NK-92 (cell line): ENCODE measurements at regions not wholly inside any gene's neighbourhood (a gene's known extent, or its start where the extent isn't known, plus 50 kb on each side); places are given as distances from the start of the nearest gene placed in this dataset.
"Not testable (repeated sequence)": the region's sequence is repeated elsewhere in the genome, so short reads cannot be mapped to it uniquely, and the experiment has no call there.

Source experiments
- DNase-seq: peaks from one replicate; lab custom pipeline; 2025; ENCODE audit not compliant: unreplicated experiment; lab: John Stamatoyannopoulos, UW

DNA sequence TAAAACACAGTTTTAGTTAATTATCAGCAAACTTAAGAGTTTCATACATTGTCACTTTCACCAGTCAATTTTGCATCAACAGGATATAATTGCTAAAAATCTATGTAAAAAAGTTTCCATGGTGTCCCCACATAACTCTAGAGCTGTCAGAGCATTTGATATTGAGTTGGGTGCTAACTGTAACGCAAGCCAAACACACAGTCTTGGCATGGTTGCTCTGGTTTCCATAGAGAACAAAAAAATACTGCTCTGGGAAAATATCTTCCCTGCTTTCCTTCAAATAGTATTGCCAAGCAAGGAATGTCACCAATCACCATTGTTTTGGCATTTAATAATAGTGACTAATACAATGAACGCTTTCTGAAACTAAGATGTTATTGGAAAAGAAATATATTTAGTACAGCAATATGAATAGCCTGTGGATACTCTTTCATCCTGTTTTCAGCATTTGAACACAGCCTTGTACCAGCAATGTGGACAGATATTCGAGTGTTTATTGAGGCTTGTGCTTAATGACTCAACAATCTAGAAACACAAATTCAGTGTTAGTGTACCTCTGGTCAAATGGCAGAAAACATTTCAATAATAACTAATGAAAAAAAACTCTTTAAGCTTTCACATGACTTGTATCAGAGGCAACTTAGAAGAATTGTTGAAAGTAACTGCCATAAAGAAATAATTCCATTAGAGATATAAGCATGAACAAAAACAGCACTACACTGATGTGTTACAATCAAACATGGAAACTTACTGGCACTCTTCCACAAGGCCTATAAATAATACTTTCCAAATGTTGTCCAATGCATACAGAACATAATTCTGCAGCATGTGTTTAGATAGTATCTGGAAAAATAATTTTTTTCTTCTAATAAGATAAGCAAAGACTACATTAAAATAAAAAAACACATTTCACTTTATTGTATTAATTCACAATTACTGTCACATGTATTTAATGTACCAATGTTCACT, 1469.5 kb upstream of the CELF2 start:
- no peak for DNase-seq

- no peak for DNase-seq
Observed at GRCh38 chr10:9550810-9551209, 1466.9 kb upstream of the CELF2 start.

- DNase-seq = no peak
Observed at GRCh38 chr10:9554321-9554720, 1463.4 kb upstream of the CELF2 start.

DNA sequence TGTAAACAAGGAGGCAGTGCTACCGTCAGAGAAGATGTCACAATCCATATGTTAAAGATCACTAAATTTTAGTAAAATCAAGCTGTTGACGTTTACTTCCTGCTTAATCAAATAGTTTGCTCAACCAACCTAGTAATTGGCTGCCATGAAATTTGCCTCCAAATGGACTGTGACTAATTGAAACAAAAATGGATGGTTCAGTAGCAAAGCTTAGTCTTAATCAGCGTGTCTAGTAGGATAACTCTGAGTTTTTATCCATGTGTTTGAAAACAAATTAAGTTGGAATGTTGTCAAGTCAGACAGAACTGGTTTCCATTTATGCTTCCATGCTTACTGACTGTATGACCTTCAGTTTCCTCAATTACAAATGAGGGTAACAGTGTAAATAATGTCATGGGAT, 1456.7 kb upstream of the CELF2 start:
- DNase-seq = no peak

GRCh38 chr10:9561821-9562505, 1455.7 kb upstream of the CELF2 start:
- no peak for DNase-seq

DNA sequence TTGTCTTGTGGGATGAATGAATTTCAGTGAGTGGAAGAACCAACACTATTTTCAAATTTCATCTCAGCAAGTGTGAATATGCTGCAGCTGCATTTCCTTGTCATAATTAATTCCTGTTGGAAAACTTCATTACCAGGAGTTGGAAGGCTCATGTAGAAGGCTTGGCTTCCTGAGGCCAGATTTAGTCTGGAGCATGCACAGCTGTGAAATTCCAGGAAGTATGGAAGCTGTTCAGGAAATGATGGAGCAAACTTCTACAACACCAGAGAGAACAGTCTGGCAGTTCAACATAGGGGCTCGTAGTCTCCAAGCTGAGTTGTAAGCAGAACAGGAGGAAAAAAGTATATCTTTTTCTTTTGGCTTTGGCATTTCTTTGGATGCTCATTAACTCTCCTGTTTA, 1439.9 kb upstream of the CELF2 start:
- no peak for DNase-seq

DNA sequence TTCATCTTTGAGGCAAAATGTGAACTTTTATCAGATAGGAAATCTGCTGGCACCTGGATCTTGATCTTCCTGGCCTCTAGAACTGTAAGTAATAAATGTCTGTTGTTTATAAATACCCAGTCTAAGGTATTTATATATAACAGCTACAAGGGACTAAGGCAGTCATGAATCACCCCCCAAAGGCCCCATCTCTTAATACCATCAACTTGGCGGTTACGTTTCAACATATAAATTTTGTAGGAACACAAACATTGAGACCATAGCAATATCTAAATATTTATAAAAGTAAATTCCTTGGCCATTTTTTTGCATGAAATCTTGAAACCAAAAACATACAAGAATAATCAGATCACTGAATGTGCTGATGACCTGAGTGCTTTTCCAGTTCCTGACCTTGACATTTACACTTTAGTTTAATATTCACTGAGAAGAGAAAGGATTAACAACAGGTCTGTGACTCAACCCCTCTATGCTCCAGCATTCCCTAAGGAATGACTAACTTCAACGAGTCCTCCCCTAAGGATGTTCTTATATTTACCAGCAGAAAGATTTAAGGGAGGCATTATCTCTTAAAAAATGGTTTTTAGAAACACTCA, 1438.5 kb upstream of the CELF2 start:
- no peak for DNase-seq

- not testable (repeated sequence) for DNase-seq
Observed at GRCh38 chr10:9582803-9583202, 1434.9 kb upstream of the CELF2 start.

DNA sequence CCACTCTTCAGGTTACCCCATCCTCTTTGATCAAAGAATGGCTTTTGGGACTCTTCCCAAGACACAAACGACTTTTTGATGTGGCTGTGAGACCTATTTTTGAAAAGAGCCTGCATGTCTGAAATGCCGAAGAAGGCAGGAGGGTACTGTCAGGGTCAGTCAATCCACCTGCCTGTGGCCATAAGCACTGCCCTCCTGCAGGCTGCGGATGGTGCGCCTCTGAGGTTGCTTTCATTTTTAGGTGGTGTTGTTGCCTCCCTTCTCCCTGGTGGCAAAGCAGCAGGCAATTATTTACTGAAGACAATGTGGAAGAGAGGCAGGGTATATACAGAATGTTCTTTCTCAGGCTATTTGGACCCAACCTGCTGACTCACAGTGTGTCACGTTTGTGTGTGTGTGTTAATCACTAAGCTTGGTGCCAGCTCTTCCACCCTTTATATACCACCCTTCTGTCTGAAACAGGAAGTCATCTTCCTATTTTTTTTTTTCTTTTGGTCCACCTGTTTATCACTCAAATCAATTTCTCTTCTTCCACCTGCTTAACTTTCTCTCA, 1421.2 kb upstream of the CELF2 start:
- no peak for DNase-seq

GRCh38 chr10:9602998-9603397, 1414.7 kb upstream of the CELF2 start:
- no peak for DNase-seq

- no peak for DNase-seq
Observed at GRCh38 chr10:9603972-9604371, 1413.7 kb upstream of the CELF2 start.

GRCh38 chr10:9605231-9605630, 1412.4 kb upstream of the CELF2 start:
- DNase-seq = no peak

GRCh38 chr10:9608602-9609001, 1409.1 kb upstream of the CELF2 start:
- no peak for DNase-seq

GRCh38 chr10:9613338-9614075, 1404.2 kb upstream of the CELF2 start:
- no peak for DNase-seq

DNA sequence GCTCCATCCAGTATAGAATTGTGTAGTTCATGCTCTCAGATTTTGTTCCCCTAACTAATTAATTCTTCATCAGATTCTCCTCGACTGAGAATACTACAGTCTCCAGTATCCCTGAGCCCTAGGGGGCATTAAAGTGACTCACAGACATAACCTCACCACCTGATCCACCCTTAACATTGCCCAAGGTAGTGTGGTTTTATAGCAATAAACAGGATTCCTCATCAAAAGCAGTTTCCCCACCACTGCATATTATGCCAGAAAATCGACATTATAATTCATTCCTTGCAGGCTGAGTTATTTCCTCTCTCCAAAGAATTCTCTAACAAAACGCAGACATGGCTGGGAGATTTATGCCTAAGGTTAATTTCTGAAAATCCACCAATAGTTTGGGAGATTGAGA, 1402.5 kb upstream of the CELF2 start:
- no peak for DNase-seq

GRCh38 chr10:9621216-9621615, 1396.5 kb upstream of the CELF2 start:
- DNase-seq = no peak

GRCh38 chr10:9625304-9625703, 1392.4 kb upstream of the CELF2 start:
- no peak for DNase-seq

DNA sequence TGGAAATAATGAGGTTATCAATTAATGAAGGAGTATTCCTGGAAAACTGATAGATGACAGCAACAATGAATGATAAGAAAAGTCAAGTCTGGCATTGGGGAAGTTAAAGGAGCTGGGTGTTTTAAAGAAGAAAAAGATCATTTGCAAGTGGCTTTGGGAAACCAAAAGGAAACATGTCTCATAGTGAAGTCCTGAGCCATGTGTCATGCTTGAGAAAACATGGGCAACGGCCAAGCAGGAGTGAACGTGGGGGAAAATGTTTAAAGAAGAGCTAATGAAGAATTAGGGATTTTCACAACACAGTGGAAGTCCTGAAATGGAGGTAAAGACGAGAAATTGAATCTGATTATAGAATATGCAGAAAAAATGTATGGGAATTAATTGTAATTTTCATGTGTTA, 1383.2 kb upstream of the CELF2 start:
- DNase-seq = no peak

DNA sequence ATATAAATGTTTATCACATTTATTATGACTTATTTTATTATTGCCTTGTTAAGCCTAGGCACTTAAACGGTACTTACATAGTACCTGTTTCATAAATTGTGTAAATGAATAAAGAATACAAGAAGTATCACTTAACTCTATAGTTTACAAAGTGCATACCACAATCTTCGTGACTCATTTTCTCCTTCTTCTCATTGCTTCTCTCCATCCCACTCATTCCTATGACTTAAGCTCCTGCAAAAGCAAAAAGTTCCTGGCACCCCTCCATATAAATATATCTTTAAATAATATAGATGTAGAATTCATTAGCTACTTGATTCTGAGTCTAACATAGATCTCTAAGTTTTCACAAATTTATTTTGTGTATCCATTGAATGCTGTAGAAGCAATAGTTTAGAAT, 1382.0 kb upstream of the CELF2 start:
- DNase-seq = no peak

DNA sequence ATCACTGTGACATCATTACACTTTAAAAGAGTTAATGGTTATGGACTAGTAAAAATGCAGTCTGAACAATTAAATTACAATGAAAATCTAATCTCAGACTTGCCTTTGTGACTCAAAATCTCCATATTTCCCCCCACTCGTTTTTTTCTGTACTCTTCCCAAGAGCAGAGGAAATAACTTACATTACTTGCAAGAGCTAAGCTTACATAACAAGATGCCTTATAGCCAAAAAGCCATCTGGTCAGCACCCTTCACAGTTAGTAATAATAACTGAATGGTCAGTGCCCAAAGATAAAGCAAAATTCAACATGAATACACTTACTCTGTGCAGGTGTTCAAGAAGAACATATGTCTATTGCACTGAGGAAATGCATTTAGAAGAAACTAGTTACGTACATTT, 1381.5 kb upstream of the CELF2 start:
- DNase-seq = no peak

GRCh38 chr10:9643782-9644181, 1373.9 kb upstream of the CELF2 start:
- DNase-seq = no peak
